ENCODE measurements at regions not wholly inside any gene's neighbourhood (a gene's known extent, or its start where the extent isn't known, plus 50 kb on each side); places are given as distances from the start of the nearest gene placed in this dataset.
"Not testable (repeated sequence)": the region's sequence is repeated elsewhere in the genome, so short reads cannot be mapped to it uniquely, and the experiment has no call there.

DNA sequence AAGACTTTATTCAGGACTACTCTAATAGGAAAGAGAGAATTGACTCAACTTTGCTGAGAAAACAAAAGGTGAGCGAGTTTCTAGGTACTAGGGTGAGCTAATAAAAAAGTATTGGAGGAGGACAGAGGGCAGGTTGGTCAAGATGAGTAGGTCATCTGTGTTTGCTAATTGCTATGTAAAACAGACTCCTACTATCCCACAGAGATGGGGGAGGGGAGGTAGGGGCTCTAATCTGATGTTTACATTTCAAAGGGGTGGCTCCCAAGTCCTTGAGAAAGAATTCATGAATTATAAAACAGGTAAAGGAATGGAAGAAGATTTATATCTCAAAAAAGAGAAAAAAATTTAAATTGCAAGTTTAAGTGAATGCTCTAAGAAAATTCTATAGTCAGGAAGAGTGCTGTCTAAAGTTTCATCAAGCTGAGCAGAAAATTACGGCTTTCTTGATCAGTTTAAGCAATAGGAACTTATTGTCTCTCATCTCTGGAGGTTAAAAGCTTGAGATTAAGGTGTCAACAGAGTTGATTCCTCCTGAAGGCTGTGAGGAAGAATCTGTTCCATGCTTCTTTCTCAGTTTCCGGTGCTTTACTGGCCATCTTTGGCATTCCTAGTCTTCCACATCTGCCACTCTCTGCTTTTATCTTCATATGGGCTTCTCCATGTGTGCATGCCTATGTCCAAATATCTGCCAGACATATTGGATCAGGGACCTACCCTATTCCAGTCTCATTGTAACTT is 790.3 kb downstream of the SLITRK5 start:
- H3K36me3 ChIP-seq: no peaks in the 10 kb centered on the region
- no peak overlapping the region for H3K27ac ChIP-seq (replicated peaks)
- DNase-seq: no peak
- no peak overlapping the region for H3K4me3 ChIP-seq
- H3K4me1 ChIP-seq: no peaks in the 10 kb centered on the region
- TF ChIP-seq, protein P1, sequence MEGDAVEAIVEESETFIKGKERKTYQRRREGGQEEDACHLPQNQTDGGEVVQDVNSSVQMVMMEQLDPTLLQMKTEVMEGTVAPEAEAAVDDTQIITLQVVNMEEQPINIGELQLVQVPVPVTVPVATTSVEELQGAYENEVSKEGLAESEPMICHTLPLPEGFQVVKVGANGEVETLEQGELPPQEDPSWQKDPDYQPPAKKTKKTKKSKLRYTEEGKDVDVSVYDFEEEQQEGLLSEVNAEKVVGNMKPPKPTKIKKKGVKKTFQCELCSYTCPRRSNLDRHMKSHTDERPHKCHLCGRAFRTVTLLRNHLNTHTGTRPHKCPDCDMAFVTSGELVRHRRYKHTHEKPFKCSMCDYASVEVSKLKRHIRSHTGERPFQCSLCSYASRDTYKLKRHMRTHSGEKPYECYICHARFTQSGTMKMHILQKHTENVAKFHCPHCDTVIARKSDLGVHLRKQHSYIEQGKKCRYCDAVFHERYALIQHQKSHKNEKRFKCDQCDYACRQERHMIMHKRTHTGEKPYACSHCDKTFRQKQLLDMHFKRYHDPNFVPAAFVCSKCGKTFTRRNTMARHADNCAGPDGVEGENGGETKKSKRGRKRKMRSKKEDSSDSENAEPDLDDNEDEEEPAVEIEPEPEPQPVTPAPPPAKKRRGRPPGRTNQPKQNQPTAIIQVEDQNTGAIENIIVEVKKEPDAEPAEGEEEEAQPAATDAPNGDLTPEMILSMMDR (IDR thresholded peaks at IDR 0.05; ENCODE audit: borderline replicate concordance): no peak
- H3K9me3 ChIP-seq (replicated peaks): no peaks in the 10 kb centered on the region
- H3K27me3 ChIP-seq (ENCODE audit: low read depth): no peaks in the 10 kb centered on the region
- intact Hi-C loops (cut with micrococcal nuclease): no loop called here

DNA sequence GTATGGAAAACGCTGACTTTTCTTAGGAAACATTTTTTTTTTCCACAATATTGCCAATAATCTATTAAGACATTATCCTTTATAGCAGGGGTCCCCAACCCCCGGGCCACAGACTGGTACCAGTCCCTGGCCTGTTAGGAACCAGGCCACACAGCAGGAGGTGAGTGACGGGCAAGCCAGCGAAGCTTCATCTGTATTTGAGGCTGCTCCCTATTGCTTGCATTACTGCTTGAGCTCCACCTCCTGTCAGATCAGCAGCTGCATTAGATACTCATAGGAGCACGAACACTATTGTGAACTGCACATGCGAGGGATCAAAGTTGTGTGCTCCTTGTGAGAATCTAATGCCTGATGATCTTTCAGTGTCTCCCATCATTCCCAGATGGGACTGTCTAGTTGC is 793.7 kb downstream of the SLITRK5 start:
- Histone ChIP-seq H3K27ac (replicated peaks) (no peak overlapping the region), H3K4me1 (no peaks in the 10 kb centered on the region), H3K27me3 (ENCODE audit: low read depth) (no peaks in the 10 kb centered on the region), H3K4me3 (no peak overlapping the region), H3K9me3 (replicated peaks) (no peaks in the 10 kb centered on the region), H3K36me3 (no peaks in the 10 kb centered on the region)
- intact Hi-C loops (cut with micrococcal nuclease): no loop called here
- no peak for DNase-seq
- TF ChIP-seq, protein P1 (IDR thresholded peaks at IDR 0.05; ENCODE audit: borderline replicate concordance): no peak

DNA sequence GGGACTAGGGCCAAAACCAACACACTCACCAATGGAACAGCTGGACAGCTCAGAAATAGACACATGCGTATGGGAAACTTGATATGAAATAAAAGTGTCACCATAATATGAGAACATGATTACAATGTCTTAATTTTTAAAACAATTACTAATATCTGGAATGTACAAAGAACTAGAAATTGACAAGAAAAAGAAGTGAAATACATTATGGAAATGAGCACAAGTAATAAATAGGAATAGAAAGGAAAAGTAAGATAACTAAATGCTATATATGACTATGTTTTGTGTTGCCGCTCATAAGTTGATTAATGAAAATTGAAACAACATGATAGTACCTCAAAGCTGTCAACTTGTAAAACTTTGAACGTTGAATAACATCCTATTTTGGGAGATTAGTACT is 801.1 kb downstream of the SLITRK5 start:
- TF ChIP-seq, protein P1 (IDR thresholded peaks at IDR 0.05; ENCODE audit: borderline replicate concordance): no peak
- Histone ChIP-seq H3K4me1 (no peaks in the 10 kb centered on the region), H3K4me3 (no peak overlapping the region), H3K36me3 (no peaks in the 10 kb centered on the region), H3K27me3 (ENCODE audit: low read depth) (no peaks in the 10 kb centered on the region), H3K27ac (replicated peaks) (no peak overlapping the region), H3K9me3 (replicated peaks) (no peaks in the 10 kb centered on the region)
- intact Hi-C loops (cut with micrococcal nuclease): no loop called here
- no peak for DNase-seq

DNA sequence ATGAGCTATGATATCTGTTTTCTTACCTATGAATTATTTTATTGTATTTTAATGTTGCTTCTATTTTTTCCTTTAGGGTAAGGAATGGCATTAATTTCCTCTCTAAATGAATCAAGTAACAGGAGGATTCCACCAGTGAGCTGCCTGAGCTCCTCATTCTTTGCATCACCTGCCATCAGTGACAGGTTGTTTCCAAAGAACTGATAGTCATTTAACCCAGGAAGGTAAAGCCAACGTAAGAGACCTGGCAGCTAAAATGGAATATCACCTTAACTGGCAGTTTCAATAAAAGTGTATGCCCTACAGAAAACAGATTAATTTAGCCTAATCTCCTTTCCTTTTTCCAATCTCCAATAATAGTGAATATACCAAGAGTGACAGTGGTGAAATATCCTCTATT is 812.0 kb downstream of the SLITRK5 start:
- Histone ChIP-seq H3K27me3 (ENCODE audit: low read depth) (no peaks in the 10 kb centered on the region), H3K9me3 (replicated peaks) (peaks cover 22% of the 10 kb centered on the region), H3K27ac (replicated peaks) (no peak overlapping the region), H3K4me3 (no peak overlapping the region), H3K4me1 (no peaks in the 10 kb centered on the region), H3K36me3 (no peaks in the 10 kb centered on the region)
- intact Hi-C loops (cut with micrococcal nuclease): no loop called here
- no peak for DNase-seq
- TF ChIP-seq, protein P1 (IDR thresholded peaks at IDR 0.05; ENCODE audit: borderline replicate concordance): no peak

DNA sequence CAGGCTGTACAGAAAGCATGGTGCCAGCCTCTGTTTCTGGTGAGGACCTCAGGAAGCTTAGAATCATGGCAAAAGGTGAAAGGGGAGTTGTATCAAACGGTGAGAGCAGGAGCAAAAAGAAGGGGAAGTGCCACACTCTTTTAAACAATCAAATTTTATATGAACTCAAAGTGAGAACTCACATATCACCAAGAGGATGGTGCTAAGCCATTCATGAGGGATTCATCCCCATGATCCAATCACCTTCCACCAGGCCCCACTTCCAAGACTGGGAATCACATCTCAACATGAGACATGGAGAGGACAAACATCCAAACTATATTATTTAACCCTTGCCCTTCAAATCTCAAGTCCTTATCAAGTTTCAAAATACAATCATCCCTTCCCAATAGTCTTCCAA is 836.7 kb downstream of the SLITRK5 start:
- no peak for DNase-seq
- H3K27me3 ChIP-seq (ENCODE audit: low read depth): no peaks in the 10 kb centered on the region
- intact Hi-C loops (cut with micrococcal nuclease): no loop called here
- no peaks in the 10 kb centered on the region for H3K36me3 ChIP-seq
- no peak overlapping the region for H3K27ac ChIP-seq (replicated peaks)
- H3K9me3 ChIP-seq (replicated peaks): peaks cover 52% of the 10 kb centered on the region
- H3K4me1 ChIP-seq: no peaks in the 10 kb centered on the region
- TF ChIP-seq, protein P1 (IDR thresholded peaks at IDR 0.05; ENCODE audit: borderline replicate concordance): no peak
- H3K4me3 ChIP-seq: no peak overlapping the region

DNA sequence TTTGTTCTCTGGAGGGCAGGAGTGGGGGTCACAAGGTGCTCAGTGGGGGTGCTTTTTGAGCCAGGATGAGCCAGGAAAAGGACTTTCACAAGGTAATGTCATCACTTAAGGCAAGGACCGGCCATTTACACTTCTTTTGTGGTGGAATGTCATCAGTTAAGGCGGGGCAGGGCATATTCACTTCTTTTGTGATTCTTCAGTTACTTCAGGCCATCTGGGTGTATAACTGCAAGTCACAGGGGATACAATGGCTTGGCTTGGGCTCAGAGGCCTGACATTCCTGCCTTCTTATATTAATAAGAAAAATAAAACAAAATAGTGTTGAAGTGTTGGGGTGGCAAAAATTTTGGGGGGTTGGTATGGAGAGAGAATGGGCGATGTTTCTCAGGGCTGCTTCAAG is 841.8 kb downstream of the SLITRK5 start:
- DNase-seq; intact Hi-C loops (cut with micrococcal nuclease); H3K27me3 ChIP-seq (ENCODE audit: low read depth); H3K4me1 ChIP-seq; H3K4me3 ChIP-seq; H3K27ac ChIP-seq (replicated peaks); H3K36me3 ChIP-seq: not testable (repeated sequence)
- H3K9me3 ChIP-seq (replicated peaks): peaks cover 29% of the 10 kb centered on the region

Data from left ventricle myocardium inferior (tissue), 1 donor.